IPS-NIHi7 (cell line): ENCODE measurements at regions not wholly inside any gene's neighbourhood (a gene's known extent, or its start where the extent isn't known, plus 50 kb on each side); places are given as distances from the start of the nearest gene placed in this dataset.
"Not testable (repeated sequence)": the region's sequence is repeated elsewhere in the genome, so short reads cannot be mapped to it uniquely, and the experiment has no call there.

Experiments used
- DNase-seq: peaks from one replicate; pipeline ENCODE4 v3.0.0; 2012; ENCODE audit warnings: mixed read lengths; ENCODE audit errors: extremely low spot score

GRCh38 chr15:69554279-69554961, 101.8 kb downstream of the RPLP1 start:
- DNase-seq = no peak

GRCh38 chr15:69555080-69555479, 102.5 kb downstream of the RPLP1 start:
- DNase-seq = no peak

- DNase-seq = no peak
Observed at GRCh38 chr15:69556344-69556743, 103.7 kb downstream of the RPLP1 start.

DNA sequence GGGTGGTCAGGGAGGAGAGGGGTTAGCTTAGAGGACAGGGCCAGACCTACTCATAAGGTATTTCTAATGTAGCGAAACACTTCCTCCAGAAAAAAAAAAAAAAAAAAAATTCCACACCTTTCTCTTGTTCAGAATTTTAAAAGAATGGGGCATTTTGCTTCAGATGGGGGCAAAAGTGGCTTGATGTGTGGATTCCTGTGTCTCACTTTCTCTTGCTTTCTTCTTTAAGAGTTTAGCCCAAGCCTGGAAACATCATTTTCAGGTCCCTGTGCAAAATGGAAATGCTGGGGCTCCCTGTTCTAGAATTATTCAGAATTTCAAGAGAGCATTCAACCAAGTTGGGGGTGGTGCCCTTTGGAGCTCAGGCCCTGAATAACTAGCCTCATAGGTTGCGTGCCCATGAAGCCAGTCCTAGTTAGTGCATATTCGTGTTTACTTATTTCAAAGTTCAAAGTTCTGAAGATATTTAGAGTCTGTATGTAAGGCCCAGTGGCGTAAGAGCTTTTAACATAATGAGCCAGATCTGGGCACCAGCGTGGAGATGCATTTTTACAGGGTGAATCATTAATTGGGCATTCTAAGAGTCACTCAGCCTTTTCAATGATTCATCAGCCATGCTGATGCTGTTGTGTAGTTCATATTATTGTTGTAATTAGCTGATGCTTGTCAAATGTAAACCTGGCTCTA, 104.5 kb downstream of the RPLP1 start:
- DNase-seq = no peak

GRCh38 chr15:69557707-69558409, 105.2 kb downstream of the RPLP1 start:
- no peak for DNase-seq

GRCh38 chr15:69559440-69560190, 107.0 kb downstream of the RPLP1 start:
- no peak for DNase-seq

DNA sequence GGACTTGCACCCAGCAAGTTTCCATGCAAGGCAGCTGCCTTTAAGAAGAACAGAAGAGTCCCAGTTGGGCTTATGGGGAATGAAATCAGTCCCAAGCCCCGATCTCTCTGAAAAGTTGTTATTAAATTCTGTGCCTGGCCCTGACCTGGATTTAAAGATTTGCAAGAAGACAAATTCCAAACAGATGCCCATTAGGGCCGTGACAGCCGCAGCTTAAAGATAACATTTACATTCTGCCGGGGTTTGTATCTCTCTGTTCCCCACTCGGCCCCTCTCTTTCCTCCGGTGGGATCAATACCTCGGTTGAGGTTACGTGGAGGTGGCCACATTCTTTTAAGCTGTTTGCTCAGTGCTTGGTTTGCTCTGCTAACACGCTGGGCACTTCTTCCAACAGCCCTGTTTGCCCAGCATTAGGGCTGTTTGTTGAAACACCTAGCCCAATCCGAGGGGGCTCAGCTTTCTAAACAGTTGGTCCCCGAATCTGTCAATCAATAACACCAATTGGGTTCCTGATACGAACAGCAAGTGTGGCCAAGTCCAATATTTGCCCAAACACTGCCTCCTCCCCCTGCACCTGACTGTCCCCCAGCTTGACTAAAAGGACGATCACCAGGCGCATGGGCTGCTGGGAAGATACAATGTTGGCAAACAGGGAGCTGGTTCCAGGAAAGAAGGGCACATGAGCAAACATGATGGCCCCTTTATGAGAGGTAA, 108.6 kb downstream of the RPLP1 start:
- DNase-seq = no peak

- DNase-seq = no peak
Observed at GRCh38 chr15:69562116-69562515, 109.5 kb downstream of the RPLP1 start.

- DNase-seq = no peak
Observed at GRCh38 chr15:69562564-69562963, 109.9 kb downstream of the RPLP1 start.

DNA sequence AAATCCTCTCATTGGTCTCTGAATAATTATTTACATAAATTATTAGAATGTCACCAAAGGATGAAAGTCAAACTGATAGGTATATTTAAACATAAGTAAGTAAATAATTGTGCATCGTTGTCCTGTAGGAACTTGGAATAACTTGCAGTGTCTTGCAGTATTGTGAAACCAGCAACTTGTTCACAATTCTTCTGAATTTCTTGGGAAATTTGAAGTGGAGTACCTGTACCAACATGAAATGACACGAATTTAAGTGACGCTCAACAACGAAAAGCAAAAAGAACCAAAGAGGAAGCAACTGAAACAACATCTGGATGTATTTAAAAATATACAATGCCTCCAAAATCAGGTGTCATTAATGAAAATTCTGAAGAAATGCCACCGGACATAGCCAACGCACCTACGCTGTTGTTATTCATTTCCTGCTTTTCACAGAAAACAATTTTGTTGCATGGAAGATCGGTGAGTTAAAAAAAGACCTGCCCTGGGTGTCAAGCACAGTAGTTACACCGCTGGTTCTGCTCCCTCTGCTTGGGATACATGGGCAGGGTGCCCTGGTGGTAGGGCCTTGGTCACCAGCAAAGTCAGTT, 112.5 kb downstream of the RPLP1 start:
- DNase-seq = no peak

DNA sequence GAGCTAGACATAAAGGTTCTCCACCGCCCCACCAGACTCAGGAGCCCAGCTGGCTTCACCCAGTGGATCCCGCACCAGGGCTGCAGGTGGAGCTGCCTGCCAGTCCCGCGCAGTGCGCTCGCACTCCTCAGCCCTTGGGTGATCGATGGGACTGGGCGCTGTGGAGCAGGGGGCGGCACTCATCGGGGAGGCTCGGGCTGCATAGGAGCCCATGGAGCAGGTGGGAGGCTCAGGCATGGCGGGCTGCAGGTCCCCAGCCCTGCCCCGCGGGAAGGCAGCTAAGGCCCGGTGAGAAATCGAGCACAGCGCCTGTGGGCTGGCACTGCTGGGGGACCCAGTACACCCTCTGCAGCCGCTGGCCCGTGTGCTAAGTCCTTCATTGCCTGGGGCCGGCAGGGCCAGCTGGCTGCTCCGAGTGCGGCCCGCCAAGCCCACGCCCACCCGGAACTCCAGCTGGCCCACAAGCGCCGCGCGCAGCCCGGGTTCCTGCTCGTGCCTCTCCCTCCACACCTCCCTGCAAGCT, 114.7 kb downstream of the RPLP1 start:
- not testable (repeated sequence) for DNase-seq

DNA sequence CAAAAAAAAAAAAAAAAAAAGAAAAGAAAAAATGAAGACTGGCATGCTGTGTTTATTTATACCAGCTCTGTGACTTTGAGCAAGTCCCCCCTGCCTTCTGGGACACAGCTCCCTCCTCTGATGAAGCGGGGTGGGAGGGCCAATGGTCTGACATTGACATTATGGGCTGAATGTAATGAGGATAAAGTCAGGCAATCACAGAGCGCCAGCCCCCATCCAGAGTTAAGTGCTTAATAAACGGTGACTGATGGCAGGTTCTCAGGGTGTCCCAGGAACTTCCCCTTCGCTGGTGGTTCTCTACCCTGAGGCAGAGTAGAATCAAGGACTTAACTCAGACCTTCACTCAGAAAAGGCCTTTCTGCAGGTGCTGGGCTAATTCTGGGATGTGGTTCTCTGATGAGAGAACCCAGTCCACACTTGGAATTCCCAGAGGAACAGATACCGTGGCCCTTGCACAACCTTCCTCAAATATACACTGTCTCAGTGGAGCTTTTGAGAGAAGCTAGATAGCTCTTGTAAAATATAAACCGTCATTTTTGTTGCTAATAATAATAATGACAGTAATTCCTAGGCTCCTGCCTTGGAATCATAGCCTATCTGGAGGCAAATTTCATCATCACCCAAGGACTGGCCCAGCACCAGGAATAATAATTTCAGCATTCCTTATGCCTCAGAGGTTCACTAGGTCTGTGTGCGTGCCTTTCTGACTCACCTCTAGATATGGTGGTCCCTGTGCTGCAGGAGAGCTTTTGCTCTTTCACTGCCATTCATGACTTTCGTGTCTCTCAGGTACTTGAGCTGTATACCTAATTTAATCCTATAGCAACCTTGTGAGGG, 115.8 kb downstream of the RPLP1 start:
- no peak for DNase-seq

GRCh38 chr15:69570454-69570853, 117.8 kb downstream of the RPLP1 start:
- DNase-seq = no peak

DNA sequence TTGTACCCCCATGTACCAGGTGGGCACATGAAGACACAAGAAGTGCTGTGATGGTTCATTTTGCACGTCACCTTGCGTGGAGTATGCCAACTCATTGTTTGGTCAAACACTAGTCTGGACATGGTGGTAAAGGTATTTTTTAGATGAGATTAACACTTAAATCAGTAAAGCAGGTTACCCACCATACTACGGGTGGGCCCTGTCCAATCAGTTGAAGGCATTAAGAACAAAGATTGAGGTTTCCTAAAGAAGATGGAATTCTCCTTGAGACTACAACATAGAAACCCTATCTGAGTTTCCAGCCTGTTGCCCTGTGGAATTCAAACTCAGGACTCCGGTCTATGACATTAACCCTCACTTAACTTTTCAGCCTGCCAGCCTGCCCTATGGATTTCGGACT, 118.4 kb downstream of the RPLP1 start:
- DNase-seq = no peak

- not testable (repeated sequence) for DNase-seq
Observed at GRCh38 chr15:69573278-69573677, 120.7 kb downstream of the RPLP1 start.

GRCh38 chr15:69573815-69574475, 121.3 kb downstream of the RPLP1 start:
- no peak for DNase-seq

DNA sequence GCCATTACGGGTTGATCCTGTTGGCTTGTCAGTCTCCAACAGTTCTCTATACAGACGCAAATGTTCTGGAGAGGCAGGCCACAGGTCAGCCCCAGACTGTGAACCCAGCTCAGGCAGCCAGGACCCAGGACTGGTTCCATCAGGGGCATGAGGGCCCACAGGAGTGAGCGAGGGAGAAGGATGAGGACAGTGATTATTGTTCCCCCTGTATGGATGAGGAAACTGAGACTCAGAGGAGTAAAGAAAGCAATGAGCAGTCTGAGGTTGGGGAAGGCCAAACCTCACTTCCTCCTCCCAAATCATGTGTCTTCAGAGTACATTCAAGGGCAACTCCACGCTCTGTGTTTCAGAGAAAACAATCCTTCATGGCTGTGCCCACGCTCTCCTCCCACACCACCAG, 121.9 kb downstream of the RPLP1 start:
- DNase-seq = no peak

DNA sequence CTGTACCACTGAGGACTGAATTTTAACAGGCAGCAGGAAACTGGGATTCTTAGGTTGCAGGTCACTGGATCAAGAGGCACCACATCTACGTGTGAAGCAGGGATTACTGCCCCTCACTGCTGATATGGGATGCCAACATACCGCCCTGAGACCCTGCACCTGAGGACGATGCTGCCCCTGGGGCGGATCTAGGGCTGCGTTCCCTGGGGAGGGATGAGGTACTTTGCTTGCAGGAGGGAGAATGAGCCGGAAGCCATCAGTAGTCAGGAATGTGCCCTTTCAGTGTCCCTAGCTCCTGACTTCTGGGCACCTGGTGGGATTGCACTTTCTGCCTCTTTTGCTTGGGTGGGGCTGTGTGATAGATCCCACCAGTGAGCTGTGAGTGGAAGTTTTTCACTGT, 122.8 kb downstream of the RPLP1 start:
- DNase-seq = no peak

- DNase-seq = peak; percentile 52
Observed at GRCh38 chr15:69576035-69576526, 123.5 kb downstream of the RPLP1 start.
